HCT116 (cell line): ENCODE measurements at regions not wholly inside any gene's neighbourhood (a gene's known extent, or its start where the extent isn't known, plus 50 kb on each side); places are given as distances from the start of the nearest gene placed in this dataset.
"Not testable (repeated sequence)": the region's sequence is repeated elsewhere in the genome, so short reads cannot be mapped to it uniquely, and the experiment has no call there.

Experiments used
- ATAC-seq: fragments of 200-7000 bp; cut with Tn5 transposase; 2 replicates; pipeline ENCODE4 v1.9.1; 2020; ENCODE audit warnings: mild to moderate bottlenecking, moderate library complexity
- BruUV-seq: library from RNA; stranded (reverse); fragments of 400-500 nt; replicated peaks from 2 replicates; lab custom pipeline; 2021; lab: Mats Ljungman, UMichigan
- CTCF ChIA-PET: fragments of 300-600 bp; sonication (Branson Sonifier 250); formaldehyde crosslinking; loops from one replicate; lab custom pipeline; 2021; ENCODE audit warnings: antibody characterized with exemption; lab: Charles Lee
- POLR2A ChIA-PET: fragments of 300-600, 350-600 bp; sonication (Branson Sonifier 250); formaldehyde crosslinking; loops from one replicate; lab custom pipeline; 2021; ENCODE audit warnings: antibody characterized with exemption; lab: Charles Lee
- RAD21 ChIA-PET, 2 experiments: fragments of 300-600 bp; sonication (Branson Sonifier 250); formaldehyde crosslinking; loops; one replicate each; lab custom pipeline; 2023; ENCODE audit warnings: low total read pairs in 2 of 2; ENCODE audit not compliant: uncharacterized antibody in 2 of 2, unreplicated experiment in 2 of 2, low non-redundant PET in 1 of 2; lab: Charles Lee
- DNase-seq: peaks from one replicate; pipeline ENCODE4 v3.0.0-alpha.2; 2010; ENCODE audit warnings: low read depth, low spot score
- H2AFZ ChIP-seq: fragments of 200-600 bp; shearing (Covaris generic), sonication (generic); 2 replicates; pipeline ENCODE4 v1.6.1; 2017; ENCODE audit warnings: low read depth, mixed run types, mixed read lengths, antibody characterized with exemption, low read length; ENCODE audit not compliant: poor library complexity, severe bottlenecking
- H3K27ac ChIP-seq: 2 replicates; pipeline ENCODE4 v1.5.1; 2012; ENCODE audit warnings: low read depth, low read length
- H3K27me3 ChIP-seq: fragments of 200-600 bp; sonication (generic); 2 replicates; pipeline ENCODE4 v1.6.1; 2016; ENCODE audit warnings: mixed run types, low read length, mixed read lengths; ENCODE audit not compliant: insufficient read depth
- H3K36me3 ChIP-seq, 2 experiments: fragments of 200-500 bp in 1 of 2; fragments of 200-600 bp in 1 of 2; sonication (Bioruptor generic) in 1 of 2; sonication (generic) in 1 of 2; 2 replicates each; pipeline versions ENCODE4 v1.5.1 to v1.6.1; 2014 to 2016; ENCODE audit warnings: low read length in 2 of 2, inconsistent platforms in 1 of 2, mixed read lengths in 1 of 2, mixed run types in 1 of 2; ENCODE audit not compliant: insufficient read depth in 2 of 2, control insufficient read depth in 1 of 2
- H3K4me1 ChIP-seq, 2 experiments: fragments of 200-600 bp in 1 of 2; sonication (generic) in 1 of 2; 2 replicates each; pipeline versions ENCODE4 v1.5.1 to v1.6.1; 2012 to 2017; ENCODE audit warnings: low read length in 2 of 2, inconsistent platforms in 1 of 2, mild to moderate bottlenecking in 1 of 2, mixed read lengths in 1 of 2, mixed run types in 1 of 2, moderate library complexity in 1 of 2; ENCODE audit not compliant: insufficient read depth in 2 of 2, control insufficient read depth in 1 of 2
- H3K4me2 ChIP-seq: fragments of 200-600 bp; sonication (generic); 2 replicates; pipeline ENCODE4 v1.6.1; 2017; ENCODE audit warnings: mixed run types, low read length, mixed read lengths
- H3K4me3 ChIP-seq, 2 experiments: fragments of 200-600 bp in 1 of 2; sonication (generic) in 1 of 2; replicated peaks in 1 of 2; 2 replicates each; pipeline ENCODE4 v1.5.1; 2011 to 2016; ENCODE audit warnings: low read length in 2 of 2, control low read depth in 1 of 2, low read depth in 1 of 2, mild to moderate bottlenecking in 1 of 2, mixed read lengths in 1 of 2, mixed run types in 1 of 2
- H3K79me2 ChIP-seq: fragments of 200-600 bp; sonication (generic); 2 replicates; pipeline ENCODE4 v1.6.1; 2017; ENCODE audit warnings: mild to moderate bottlenecking, mixed run types, low read length, moderate library complexity, mixed read lengths; ENCODE audit not compliant: insufficient read depth
- H3K9ac ChIP-seq: fragments of 200-600 bp; sonication (generic); 2 replicates; pipeline ENCODE4 v1.6.1; 2016; ENCODE audit warnings: low read length, mixed read lengths
- H3K9me2 ChIP-seq: fragments of 200-600 bp; sonication (generic), shearing (Covaris generic); 2 replicates; pipeline ENCODE4 v1.6.1; 2017; ENCODE audit warnings: mixed run types, mild to moderate bottlenecking, moderate library complexity; ENCODE audit not compliant: insufficient read depth
- H3K9me3 ChIP-seq, 2 experiments: fragments of 200-500 bp in 1 of 2; fragments of 200-600 bp in 1 of 2; sonication (Bioruptor generic) in 1 of 2; sonication (generic) in 1 of 2; 2 replicates each; pipeline ENCODE4 v1.6.1; 2014 to 2017; ENCODE audit warnings: low read length in 2 of 2, mixed read lengths in 2 of 2, inconsistent platforms in 1 of 2, low read depth in 1 of 2, mild to moderate bottlenecking in 1 of 2, mixed run types in 1 of 2, moderate library complexity in 1 of 2; ENCODE audit not compliant: control insufficient read depth in 1 of 2, insufficient read depth in 1 of 2
- H4K20me1 ChIP-seq: fragments of 200-600 bp; sonication (generic), shearing (Covaris generic); 2 replicates; pipeline ENCODE4 v1.6.1; 2017; ENCODE audit warnings: mixed run types, mild to moderate bottlenecking, moderate library complexity; ENCODE audit not compliant: insufficient read depth
- RAD21 ChIP-seq: IDR thresholded peaks from 2 replicates; pipeline ENCODE4 v1.6.1; 2012; ENCODE audit warnings: low read depth, mild to moderate bottlenecking
- intact Hi-C: fragments of 100-400 bp; cut with micrococcal nuclease; formaldehyde crosslinking; loops from 2 replicates; pipeline ENCODE4 v1.10.0; 2022

- H3K27me3 ChIP-seq, H3K36me3 ChIP-seq, H3K79me2 ChIP-seq, DNase-seq, H3K4me2 ChIP-seq, H3K4me1 ChIP-seq, H3K9me2 ChIP-seq, H3K4me3 ChIP-seq, POLR2A ChIA-PET, CTCF ChIA-PET, intact Hi-C loops, H3K9me3 ChIP-seq, H3K9ac ChIP-seq, H2AFZ ChIP-seq, H3K27ac ChIP-seq, BruUV-seq, RAD21 ChIA-PET, H4K20me1 ChIP-seq, ATAC-seq: not testable (repeated sequence)
Measured at GRCh38 chr2:57251495-57251894, 795.1 kb upstream of the VRK2 start.

- BruUV-seq, H3K9me3 ChIP-seq: not testable (repeated sequence)
Measured at GRCh38 chr2:57276408-57276807, 770.2 kb upstream of the VRK2 start.

GRCh38 chr2:57278451-57278850 is 768.2 kb upstream of the VRK2 start:
- intact Hi-C loops, result no loop called here
- Histone ChIP-seq H2AFZ (no peak overlapping the region), H4K20me1 (no peaks in the 10 kb centered on the region), H3K27ac (no peak overlapping the region), H3K36me3 (no peaks in the 10 kb centered on the region), H3K9me3 (no peaks in the 10 kb centered on the region), H3K9me2 (no peaks in the 10 kb centered on the region), H3K79me2 (no peaks in the 10 kb centered on the region), H3K9ac (no peak overlapping the region), H3K4me1 (no peaks in the 10 kb centered on the region), H3K27me3 (no peaks in the 10 kb centered on the region), H3K4me2 (no peak overlapping the region), H3K4me3 (no peak overlapping the region)
- DNase-seq (no peak), ATAC-seq (no peak)
- TF ChIP-seq RAD21, result no peak
- ChIA-PET RAD21 (no interaction called here), POLR2A (no interaction called here), CTCF (no interaction called here)
- no TSS peak for BruUV-seq

More at GRCh38 chr2:57276408-57276807, 770.2 kb upstream of the VRK2 start:
- H4K20me1 ChIP-seq, H3K79me2 ChIP-seq, ATAC-seq, POLR2A ChIA-PET, intact Hi-C loops, RAD21 ChIA-PET, H3K4me2 ChIP-seq, H3K9me2 ChIP-seq, H2AFZ ChIP-seq, H3K36me3 ChIP-seq, H3K27ac ChIP-seq, DNase-seq, CTCF ChIA-PET, H3K4me1 ChIP-seq, H3K9ac ChIP-seq, H3K27me3 ChIP-seq, H3K4me3 ChIP-seq: not testable (repeated sequence)
